ENCODE measurements at regions not wholly inside any gene's neighbourhood (a gene's known extent, or its start where the extent isn't known, plus 50 kb on each side); places are given as distances from the start of the nearest gene placed in this dataset.
"Not testable (repeated sequence)": the region's sequence is repeated elsewhere in the genome, so short reads cannot be mapped to it uniquely, and the experiment has no call there.

GRCh38 chr2:21194147-21194546, 70.4 kb downstream of the TDRD15 start:
- no peak overlapping the region for H3K27ac Mint-ChIP-seq
- H3K9me3 Mint-ChIP-seq, result peaks cover 0 to 4% (median 2%) of the 10 kb centered on the region in 9 donors
- POLR2A ChIA-PET, result no interaction called here
- no peaks in the 10 kb centered on the region for H3K4me1 Mint-ChIP-seq
- peaks cover 0 to 1% (median 0%) of the 10 kb centered on the region in 5 donors for H3K27me3 Mint-ChIP-seq
- DNase-seq (no peak), ATAC-seq (no peak)
- no peak overlapping the region for H3K4me3 Mint-ChIP-seq
- peaks cover 0 to 2% (median 0%) of the 10 kb centered on the region in 3 donors for H3K36me3 Mint-ChIP-seq

GRCh38 chr2:21194858-21195271, 71.1 kb downstream of the TDRD15 start:
- H3K4me3 Mint-ChIP-seq, result no peak overlapping the region
- ATAC-seq (no peak), DNase-seq (no peak)
- peaks cover 0 to 1% (median 0%) of the 10 kb centered on the region in 5 donors for H3K27me3 Mint-ChIP-seq
- peaks cover 0 to 4% (median 2%) of the 10 kb centered on the region in 9 donors for H3K9me3 Mint-ChIP-seq
- H3K4me1 Mint-ChIP-seq, result no peaks in the 10 kb centered on the region
- H3K36me3 Mint-ChIP-seq, result peaks cover 0 to 2% (median 0%) of the 10 kb centered on the region in 3 donors
- POLR2A ChIA-PET, result no interaction called here
- H3K27ac Mint-ChIP-seq, result no peak overlapping the region

GRCh38 chr2:21195326-21195725, 71.6 kb downstream of the TDRD15 start:
- Mint-ChIP-seq H3K4me1 (no peaks in the 10 kb centered on the region), H3K27me3 (peaks cover 0 to 1% (median 0%) of the 10 kb centered on the region in 5 donors), H3K27ac (no peak overlapping the region), H3K9me3 (peaks cover 0 to 4% (median 2%) of the 10 kb centered on the region in 9 donors), H3K36me3 (peaks cover 0 to 2% (median 0%) of the 10 kb centered on the region in 3 donors), H3K4me3 (no peak overlapping the region)
- no peak for DNase-seq
- ATAC-seq, result no peak
- POLR2A ChIA-PET, result no interaction called here

GRCh38 chr2:21198637-21199036, 74.9 kb downstream of the TDRD15 start:
- DNase-seq (no peak), ATAC-seq (no peak)
- Mint-ChIP-seq H3K36me3 (no peaks in the 10 kb centered on the region), H3K4me1 (no peaks in the 10 kb centered on the region), H3K9me3 (no peaks in the 10 kb centered on the region), H3K4me3 (no peak overlapping the region), H3K27ac (no peak overlapping the region), H3K27me3 (peaks cover 0 to 3% (median 0%) of the 10 kb centered on the region in 5 donors)
- POLR2A ChIA-PET, result no interaction called here

GRCh38 chr2:21203976-21204375, 80.2 kb downstream of the TDRD15 start:
- Mint-ChIP-seq H3K27me3 (peaks cover 0 to 2% (median 0%) of the 10 kb centered on the region in 5 donors), H3K27ac (no peak overlapping the region), H3K9me3 (peaks cover 0 to 10% (median 2%) of the 10 kb centered on the region in 9 donors), H3K4me1 (no peaks in the 10 kb centered on the region), H3K4me3 (no peak overlapping the region), H3K36me3 (no peaks in the 10 kb centered on the region)
- ATAC-seq, result no peak
- POLR2A ChIA-PET, result no interaction called here
- DNase-seq, result no peak

GRCh38 chr2:21214085-21214484, 90.3 kb downstream of the TDRD15 start:
- H3K36me3 Mint-ChIP-seq, H3K4me3 Mint-ChIP-seq, ATAC-seq, H3K4me1 Mint-ChIP-seq, DNase-seq, POLR2A ChIA-PET, H3K27ac Mint-ChIP-seq, H3K27me3 Mint-ChIP-seq: not testable (repeated sequence)
- peaks cover 0 to 23% (median 4%) of the 10 kb centered on the region in 9 donors for H3K9me3 Mint-ChIP-seq

- DNase-seq (no peak), ATAC-seq (no peak)
- POLR2A ChIA-PET, result no interaction called here
- no peaks in the 10 kb centered on the region for H3K4me1 Mint-ChIP-seq
- peaks cover 0 to 12% (median 3%) of the 10 kb centered on the region in 9 donors for H3K9me3 Mint-ChIP-seq
- no peaks in the 10 kb centered on the region for H3K36me3 Mint-ChIP-seq
- H3K27me3 Mint-ChIP-seq, result peaks cover 0 to 6% (median 0%) of the 10 kb centered on the region in 5 donors
- no peak overlapping the region for H3K4me3 Mint-ChIP-seq
- H3K27ac Mint-ChIP-seq, result no peak overlapping the region
These were observed 93.7 kb downstream of the TDRD15 start for GRCh38 chr2:21217442-21217841.

- Mint-ChIP-seq H3K4me1 (no peaks in the 10 kb centered on the region), H3K27me3 (peaks cover 0 to 6% (median 0%) of the 10 kb centered on the region in 5 donors), H3K36me3 (no peaks in the 10 kb centered on the region), H3K9me3 (peaks cover 0 to 12% (median 2%) of the 10 kb centered on the region in 9 donors), H3K27ac (no peak overlapping the region), H3K4me3 (no peak overlapping the region)
- ATAC-seq (no peak), DNase-seq (no peak)
- POLR2A ChIA-PET, result no interaction called here
These were observed 97.2 kb downstream of the TDRD15 start for GRCh38 chr2:21220930-21221329.

GRCh38 chr2:21223618-21224017, 99.8 kb downstream of the TDRD15 start:
- H3K27ac Mint-ChIP-seq, result no peak overlapping the region
- H3K27me3 Mint-ChIP-seq, result peaks cover 0 to 6% (median 0%) of the 10 kb centered on the region in 5 donors
- POLR2A ChIA-PET, result no interaction called here
- no peaks in the 10 kb centered on the region for H3K4me1 Mint-ChIP-seq
- ATAC-seq, result no peak
- H3K9me3 Mint-ChIP-seq, result peaks cover 0 to 3% (median 0%) of the 10 kb centered on the region in 9 donors
- H3K4me3 Mint-ChIP-seq, result no peak overlapping the region
- H3K36me3 Mint-ChIP-seq, result no peaks in the 10 kb centered on the region
- DNase-seq, result no peak

GRCh38 chr2:21228041-21228895, 104.5 kb downstream of the TDRD15 start:
- Mint-ChIP-seq H3K4me1 (peaks cover 0 to 2% (median 0%) of the 10 kb centered on the region in 4 donors), H3K9me3 (no peaks in the 10 kb centered on the region), H3K4me3 (no peak overlapping the region), H3K27me3 (peaks cover 0 to 7% (median 0%) of the 10 kb centered on the region in 5 donors), H3K36me3 (no peaks in the 10 kb centered on the region), H3K27ac (no peak overlapping the region)
- POLR2A ChIA-PET, result no interaction called here
- DNase-seq (no peak), ATAC-seq (no peak)

- POLR2A ChIA-PET, result no interaction called here
- no peak for DNase-seq
- Mint-ChIP-seq H3K27ac (no peak overlapping the region), H3K36me3 (no peaks in the 10 kb centered on the region), H3K4me1 (peaks cover 0 to 2% (median 0%) of the 10 kb centered on the region in 4 donors), H3K9me3 (no peaks in the 10 kb centered on the region), H3K27me3 (peaks cover 0 to 7% (median 0%) of the 10 kb centered on the region in 5 donors), H3K4me3 (no peak overlapping the region)
- no peak for ATAC-seq
These were observed 105.5 kb downstream of the TDRD15 start for GRCh38 chr2:21229302-21229701.

- Mint-ChIP-seq H3K9me3 (no peaks in the 10 kb centered on the region), H3K36me3 (no peaks in the 10 kb centered on the region), H3K27me3 (peaks cover 0 to 7% (median 0%) of the 10 kb centered on the region in 5 donors), H3K27ac (no peak overlapping the region), H3K4me1 (peaks cover 0 to 2% (median 0%) of the 10 kb centered on the region in 4 donors), H3K4me3 (no peak overlapping the region)
- DNase-seq (no peak), ATAC-seq (no peak)
- POLR2A ChIA-PET, result no interaction called here
These were observed 106.4 kb downstream of the TDRD15 start for GRCh38 chr2:21230140-21230539.

GRCh38 chr2:21231985-21232384, 108.2 kb downstream of the TDRD15 start:
- Mint-ChIP-seq H3K4me1 (peaks cover 0 to 2% (median 0%) of the 10 kb centered on the region in 4 donors), H3K9me3 (no peaks in the 10 kb centered on the region), H3K4me3 (no peak overlapping the region), H3K27me3 (peaks cover 0 to 7% (median 0%) of the 10 kb centered on the region in 5 donors), H3K27ac (no peak overlapping the region), H3K36me3 (no peaks in the 10 kb centered on the region)
- no peak for DNase-seq
- no peak for ATAC-seq
- POLR2A ChIA-PET, result no interaction called here
